HG02678 (cell line): ENCODE measurements at regions not wholly inside any gene's neighbourhood (a gene's known extent, or its start where the extent isn't known, plus 50 kb on each side); places are given as distances from the start of the nearest gene placed in this dataset.
"Not testable (repeated sequence)": the region's sequence is repeated elsewhere in the genome, so short reads cannot be mapped to it uniquely, and the experiment has no call there.

Experiments used
- ATAC-seq: cut with Tn5 transposase; IDR thresholded peaks from one replicate; pipeline ENCODE4 v1.9.1; 2021; ENCODE audit warnings: mild to moderate bottlenecking, moderate library complexity; ENCODE audit not compliant: unreplicated experiment

DNA sequence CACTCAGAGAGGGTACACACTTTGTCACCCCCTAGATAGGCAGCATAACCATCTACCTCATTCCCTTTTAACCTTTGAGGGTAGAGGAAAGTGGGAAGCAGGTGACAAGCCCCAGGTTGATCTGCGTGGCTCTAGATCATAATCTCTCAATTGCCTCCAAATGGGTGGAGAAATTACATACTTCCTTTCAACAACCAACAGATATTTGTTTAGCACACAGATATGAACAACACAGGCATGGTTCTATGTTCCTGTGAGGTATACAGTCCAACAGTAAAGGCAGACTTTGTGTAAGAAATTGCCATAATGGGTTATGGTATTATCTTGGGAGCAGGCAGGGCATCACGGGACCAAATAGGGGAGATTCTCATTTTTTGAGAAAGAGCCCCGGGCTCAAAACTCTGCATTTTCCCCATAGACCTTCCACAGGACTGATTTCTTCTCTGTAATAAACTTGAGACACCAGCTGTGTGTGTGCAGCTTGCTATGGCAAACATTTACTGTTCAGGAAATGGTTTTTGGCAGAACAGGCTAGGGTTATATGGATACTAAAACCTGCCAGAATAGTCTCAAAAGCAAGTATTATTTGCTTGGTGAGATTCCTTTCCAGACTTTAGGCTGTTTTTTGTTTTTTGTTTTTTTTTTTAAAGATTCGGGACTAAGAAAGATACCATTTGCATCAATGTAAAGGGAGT is 126.2 kb downstream of the CD164 start:
- ATAC-seq, result no peak

- no peak for ATAC-seq
These were observed 127.2 kb downstream of the CD164 start for GRCh38 chr6:109255087-109255486.

DNA sequence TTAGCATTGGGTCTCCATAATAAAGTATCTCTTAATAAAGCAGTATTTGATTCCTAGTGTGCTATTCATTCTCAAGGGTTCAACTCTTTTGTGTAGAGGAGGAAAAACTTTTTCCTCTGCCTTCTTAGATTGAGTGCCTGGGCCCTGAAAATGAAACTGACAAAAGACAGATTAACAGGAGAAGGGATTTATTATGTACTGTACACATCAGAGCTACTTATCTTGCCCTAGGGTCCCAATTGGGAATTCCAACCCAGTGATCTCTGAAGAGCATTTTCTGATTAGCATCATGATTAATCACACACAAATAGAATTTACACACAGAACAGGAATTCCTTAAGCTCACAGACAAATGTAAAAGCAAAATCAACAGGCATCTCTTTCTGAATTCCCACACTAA is 128.9 kb downstream of the CD164 start:
- ATAC-seq, result no peak

DNA sequence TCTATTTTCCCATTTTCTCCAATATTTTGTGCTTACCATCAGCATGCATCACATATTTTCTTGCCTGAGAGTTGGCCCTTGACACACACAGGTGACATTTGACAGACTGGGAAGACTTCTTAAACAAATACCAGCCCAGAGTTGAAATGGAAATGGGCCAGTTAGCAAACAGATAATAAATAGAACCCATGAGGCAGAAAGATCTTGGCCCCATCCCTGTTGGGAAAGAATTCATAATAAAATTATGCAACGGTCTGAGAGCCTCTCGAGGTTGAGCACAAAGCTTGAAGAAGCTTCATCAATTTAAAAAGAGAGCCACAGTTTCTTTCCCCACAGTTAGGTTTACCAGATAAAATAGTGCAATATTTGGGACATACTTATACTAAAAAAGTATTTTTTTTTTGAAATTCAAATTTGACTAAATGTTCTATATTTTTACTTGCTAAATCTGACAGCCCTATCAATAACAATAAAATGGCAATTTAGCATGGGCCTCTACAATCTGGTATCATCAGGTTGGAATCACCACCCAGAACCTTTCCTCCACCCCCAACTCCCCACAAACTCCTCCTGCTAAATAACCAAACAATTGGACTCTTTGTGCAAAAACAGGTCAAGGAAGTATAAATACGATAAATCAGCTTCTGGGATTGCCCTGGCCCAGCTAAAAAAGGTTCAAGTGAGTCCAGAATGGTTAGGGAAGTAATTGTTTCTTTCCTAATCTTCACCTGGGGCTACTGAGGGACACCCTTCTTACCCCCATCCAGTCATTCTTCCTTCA is 129.8 kb downstream of the CD164 start:
- ATAC-seq, result no peak

DNA sequence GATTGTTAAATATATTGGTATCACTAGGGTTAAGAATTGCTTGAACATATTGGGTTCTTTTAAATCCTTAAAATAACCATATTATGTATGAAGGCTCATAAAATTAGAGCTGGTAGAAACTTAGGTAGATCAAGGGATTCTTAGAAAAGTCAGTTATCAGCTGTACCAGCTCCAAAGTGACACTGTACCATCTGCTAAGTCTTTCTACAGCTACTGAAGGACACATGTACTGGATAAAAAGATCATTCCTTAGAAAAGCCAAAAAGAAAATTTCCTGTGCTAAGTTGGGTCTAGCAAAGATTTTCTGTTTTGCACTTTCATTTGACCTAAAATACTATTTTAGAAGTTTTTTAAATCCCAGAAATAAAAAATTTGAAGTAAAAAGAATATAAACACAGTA is 130.4 kb downstream of the CD164 start:
- ATAC-seq, result no peak

- not testable (repeated sequence) for ATAC-seq
These were observed 131.6 kb downstream of the CD164 start for GRCh38 chr6:109250544-109251156.

- ATAC-seq, result no peak
These were observed 138.1 kb downstream of the CD164 start for GRCh38 chr6:109243863-109244825.

GRCh38 chr6:109242925-109243324 is 139.3 kb downstream of the CD164 start:
- no peak for ATAC-seq

- ATAC-seq, result no peak
These were observed 140.2 kb downstream of the CD164 start for GRCh38 chr6:109242029-109242428.

DNA sequence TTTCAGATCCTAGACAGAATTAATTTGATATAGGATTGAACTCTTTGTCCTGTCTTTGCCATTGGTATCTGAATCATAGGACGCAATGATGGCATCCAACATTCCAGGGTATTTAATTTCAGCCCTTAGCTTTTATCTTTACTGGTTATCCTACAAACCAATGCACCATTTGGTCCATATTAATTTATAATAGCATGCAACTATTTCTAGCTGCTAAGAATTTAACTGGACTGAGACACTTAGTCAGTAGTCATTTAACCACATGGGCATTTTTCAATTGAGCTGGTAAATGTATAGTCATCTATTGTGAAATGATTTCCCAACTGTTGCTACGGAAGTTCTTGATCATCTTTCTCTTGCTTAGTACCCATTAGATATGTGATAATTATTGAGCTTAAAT is 141.1 kb downstream of the CD164 start:
- no peak for ATAC-seq

DNA sequence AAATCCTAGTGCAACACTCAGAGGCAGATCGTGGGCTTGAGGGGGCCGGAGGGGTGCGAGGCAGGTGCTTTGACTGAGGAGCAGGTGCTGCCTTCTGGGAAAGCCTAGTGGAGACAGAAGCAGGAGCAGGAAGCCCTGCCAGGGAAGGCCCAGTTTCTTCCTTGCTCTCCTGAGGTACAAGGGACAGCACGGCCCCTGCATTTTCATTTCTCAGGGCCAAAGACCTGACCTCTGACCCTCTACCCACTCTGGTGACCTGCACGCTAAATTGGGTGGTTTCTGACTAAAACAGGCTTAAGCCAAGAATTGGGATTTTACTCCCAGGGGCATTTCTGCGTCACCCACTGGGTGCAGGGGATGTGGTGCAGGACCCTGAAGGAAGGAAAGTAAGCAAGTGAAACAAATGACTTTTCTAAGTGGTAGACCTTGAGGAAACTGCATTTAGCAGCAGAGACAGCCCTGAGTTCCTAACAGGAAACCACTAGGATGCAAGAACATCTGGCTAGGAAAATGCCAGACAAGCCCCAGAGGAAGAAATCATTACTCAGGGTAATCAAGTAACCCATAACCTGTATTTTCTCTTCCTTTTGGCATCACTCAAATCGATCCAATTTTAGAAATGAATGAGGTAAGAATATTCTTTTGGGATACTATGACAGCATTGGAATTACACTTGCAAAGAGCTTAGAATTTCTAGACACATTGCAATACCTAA is 141.7 kb downstream of the CD164 start:
- ATAC-seq, result no peak

DNA sequence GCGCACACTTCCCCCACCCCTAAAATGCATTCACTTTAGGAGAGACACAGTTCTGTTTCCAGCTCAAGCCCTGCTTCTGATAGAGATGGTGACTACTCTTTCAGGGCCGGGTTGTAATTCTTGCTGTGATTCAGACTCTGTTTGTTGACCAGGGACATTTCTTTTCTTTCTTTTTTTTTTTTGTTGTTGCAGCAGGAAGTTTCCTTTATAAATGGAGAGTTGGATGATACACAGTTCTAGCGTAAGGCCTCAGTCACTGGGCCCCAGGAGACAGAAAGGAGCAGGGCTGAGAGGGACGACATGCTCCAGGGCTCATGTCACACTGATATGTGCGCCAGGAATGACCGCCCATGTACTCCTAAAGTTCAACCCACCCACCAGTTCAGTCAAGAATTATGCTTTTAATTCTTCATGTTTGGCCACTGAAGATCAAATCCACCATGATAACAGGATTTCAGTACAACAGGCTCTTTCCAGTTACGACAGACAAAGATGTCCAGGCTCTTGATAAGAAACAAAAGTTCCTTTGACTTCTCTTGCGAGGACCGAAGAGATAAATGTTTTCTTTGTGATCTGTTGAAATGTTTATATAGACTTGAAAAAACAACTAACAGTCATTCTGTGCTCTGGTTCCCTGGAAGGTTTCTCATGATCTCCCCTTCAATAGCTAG is 142.5 kb downstream of the CD164 start:
- no peak for ATAC-seq

- ATAC-seq, result no peak
These were observed 143.1 kb downstream of the CD164 start for GRCh38 chr6:109239160-109239559.

DNA sequence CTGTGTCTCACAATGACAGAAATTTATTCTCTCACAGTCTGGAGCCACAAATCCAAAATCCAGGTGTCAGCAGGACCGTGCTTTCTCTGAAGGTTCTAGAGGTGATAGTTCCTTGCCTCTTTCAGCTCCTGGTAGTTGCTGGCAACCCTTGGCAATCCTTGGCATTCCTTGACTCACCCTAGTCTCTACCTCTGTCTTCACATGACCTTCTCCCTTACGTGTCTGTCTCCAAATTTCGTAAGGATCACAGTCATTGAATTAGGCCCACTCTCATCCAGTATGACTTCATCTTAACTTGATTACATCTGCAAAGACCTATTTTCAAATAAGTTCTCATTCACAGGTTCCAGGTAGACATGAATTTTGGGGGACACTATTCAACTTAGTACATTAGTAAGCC is 143.1 kb downstream of the CEP57L1 start:
- ATAC-seq, result no peak

DNA sequence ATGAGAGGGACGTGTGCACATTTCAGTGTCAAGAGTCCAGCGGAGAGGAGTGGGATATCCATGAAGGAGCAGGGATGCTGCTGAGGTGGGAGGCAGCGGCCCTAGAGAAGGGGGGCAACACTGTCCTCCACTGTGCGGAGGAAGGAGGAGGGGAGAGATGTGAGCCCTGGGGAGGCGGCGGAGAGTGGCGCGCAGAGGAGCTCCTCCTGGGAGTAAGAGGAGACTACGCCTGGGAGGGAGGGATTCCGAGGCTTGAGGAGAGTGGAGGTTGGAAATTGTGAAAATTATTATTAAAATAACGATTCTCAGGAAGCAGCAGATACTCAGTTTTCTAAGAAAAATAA is 142.7 kb downstream of the CEP57L1 start:
- ATAC-seq, result no peak

GRCh38 chr6:109237077-109237985 is 142.0 kb downstream of the CEP57L1 start:
- ATAC-seq, result no peak

DNA sequence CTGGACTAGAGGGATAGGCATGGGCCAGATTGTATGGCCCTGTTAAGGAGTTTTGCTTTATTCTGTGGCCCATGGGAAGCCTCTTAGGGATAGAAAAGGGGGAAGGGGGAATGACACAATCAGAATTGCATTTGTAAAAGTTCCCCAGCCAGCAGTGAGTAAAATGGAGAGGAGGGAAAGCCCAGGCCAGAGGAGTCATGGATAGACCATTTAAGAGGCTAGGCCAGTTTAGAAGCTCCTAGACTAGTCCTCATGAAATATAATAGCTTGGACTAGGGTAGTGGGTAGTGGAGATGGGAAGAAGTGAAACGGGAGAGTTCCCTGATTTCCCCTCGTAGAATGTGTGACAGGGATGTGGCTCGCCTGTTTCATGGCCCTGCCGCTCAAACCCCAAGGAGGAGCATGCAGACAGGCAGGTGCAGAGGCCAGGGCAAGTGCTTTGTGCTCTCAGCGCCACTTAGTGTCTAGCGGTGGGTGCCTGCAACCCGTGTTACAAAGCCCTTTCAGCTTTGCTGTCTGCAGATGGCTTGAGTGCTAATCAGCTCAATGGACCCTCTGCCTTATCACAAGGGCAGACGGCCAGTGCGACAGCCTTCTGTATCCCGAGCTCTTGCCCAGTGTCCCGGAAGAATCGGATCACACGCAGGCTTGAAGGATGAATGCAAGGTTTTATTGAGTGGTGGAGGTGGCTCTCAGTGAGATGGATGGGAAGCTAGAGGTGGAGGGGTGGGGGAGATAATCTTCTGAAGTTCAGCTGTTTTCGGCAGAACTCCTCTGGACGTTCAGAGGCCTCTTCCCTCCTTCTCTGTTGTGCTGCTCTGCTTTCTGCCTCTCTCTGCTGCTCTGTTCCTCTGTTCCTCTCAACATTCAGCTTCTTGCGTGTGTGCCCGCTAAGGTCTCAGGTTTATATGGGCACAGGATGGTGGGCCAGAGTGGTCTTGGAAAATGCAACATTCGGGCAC is 141.1 kb downstream of the CEP57L1 start:
- ATAC-seq, result peak; percentile 53
